Erythroblast (primary cell): ENCODE measurements at regions not wholly inside any gene's neighbourhood (a gene's known extent, or its start where the extent isn't known, plus 50 kb on each side); places are given as distances from the start of the nearest gene placed in this dataset.

ENCODE experiments used
- GATA1 ChIP-seq: IDR thresholded peaks from 2 replicates; pipeline ENCODE4 v1.6.1; 2011; ENCODE audit warnings: low read depth, mild to moderate bottlenecking, control low read depth, low read length, moderate library complexity
- POLR2A ChIP-seq: IDR thresholded peaks from 2 replicates; pipeline ENCODE4 v1.6.1; 2011; ENCODE audit warnings: mild to moderate bottlenecking, low read length

- TF ChIP-seq POLR2A (no peak), GATA1 (no peak)
These were observed 264.2 kb upstream of the PCDH15 start for GRCh38 chr10:55065185-55065584.
